OCI-LY7 (cell line): ENCODE measurements at regions not wholly inside any gene's neighbourhood (a gene's known extent, or its start where the extent isn't known, plus 50 kb on each side); places are given as distances from the start of the nearest gene placed in this dataset.

Experiments used
- BruUV-seq: library from RNA; stranded (reverse); fragments of 400-500 nt; replicated peaks from 2 replicates; lab custom pipeline; 2021; lab: Mats Ljungman, UMichigan
- CTCF ChIA-PET: fragments of 300-600 bp; sonication (Branson Sonifier 250); formaldehyde crosslinking; loops from one replicate; lab custom pipeline; 2022; ENCODE audit warnings: antibody characterized with exemption; ENCODE audit not compliant: unreplicated experiment; lab: Charles Lee
- POLR2A ChIA-PET: fragments of 300-600 bp; sonication (Branson Sonifier 250); formaldehyde crosslinking; loops from one replicate; lab custom pipeline; 2022; ENCODE audit warnings: antibody characterized with exemption; lab: Charles Lee
- DNase-seq: peaks from one replicate; pipeline ENCODE4 v3.0.0-alpha.2; 2015; ENCODE audit warnings: low spot score
- H2AFZ ChIP-seq: fragments of 200-600 bp; sonication (generic), shearing (Covaris generic); 2 replicates; pipeline ENCODE4 v1.6.1; 2014; ENCODE audit warnings: mild to moderate bottlenecking, antibody characterized with exemption, low read length, moderate library complexity
- H3K27ac ChIP-seq: fragments of 200-600 bp; sonication (generic); 2 replicates; pipeline ENCODE4 v1.5.1; 2014; ENCODE audit warnings: mixed run types, low read depth, mild to moderate bottlenecking, moderate library complexity, low read length, inconsistent platforms; ENCODE audit not compliant: poor library complexity, severe bottlenecking
- H3K36me3 ChIP-seq: fragments of 200-600 bp; sonication (generic); 2 replicates; pipeline ENCODE4 v1.6.1; 2014; ENCODE audit warnings: mild to moderate bottlenecking, antibody characterized with exemption, low read length, moderate library complexity, mixed read lengths; ENCODE audit not compliant: insufficient read depth
- H3K4me1 ChIP-seq: fragments of 200-600 bp; sonication (generic); 2 replicates; pipeline ENCODE4 v1.5.1; 2014; ENCODE audit warnings: mild to moderate bottlenecking, low read length; ENCODE audit not compliant: insufficient read depth, poor library complexity, severe bottlenecking
- H3K4me2 ChIP-seq: fragments of 200-600 bp; sonication (generic); 2 replicates; pipeline ENCODE4 v1.6.1; 2014; ENCODE audit warnings: mild to moderate bottlenecking, low read length
- H3K4me3 ChIP-seq: fragments of 200-600 bp; sonication (generic); 2 replicates; pipeline ENCODE4 v1.5.1; 2014; ENCODE audit warnings: mild to moderate bottlenecking, low read depth, low read length; ENCODE audit not compliant: poor library complexity, severe bottlenecking
- H3K79me2 ChIP-seq: fragments of 200-600 bp; sonication (generic); 2 replicates; pipeline ENCODE4 v1.6.1; 2016; ENCODE audit warnings: low read depth, mild to moderate bottlenecking, low read length, moderate library complexity, mixed read lengths; ENCODE audit not compliant: insufficient read depth
- H3K9me2 ChIP-seq: fragments of 200-600 bp; sonication (generic); 2 replicates; pipeline ENCODE4 v1.6.1; 2016; ENCODE audit warnings: mild to moderate bottlenecking, low read length, mixed read lengths; ENCODE audit not compliant: insufficient read depth
- H3K9me3 ChIP-seq: fragments of 200-600 bp; sonication (generic); 2 replicates; pipeline ENCODE4 v1.6.1; 2014; ENCODE audit warnings: mild to moderate bottlenecking, mixed run types, low read length, mixed read lengths
- H4K20me1 ChIP-seq: fragments of 200-600 bp; sonication (generic); 2 replicates; pipeline ENCODE4 v1.6.1; 2014; ENCODE audit warnings: mild to moderate bottlenecking, antibody characterized with exemption, low read length, moderate library complexity, mixed read lengths; ENCODE audit not compliant: insufficient read depth
- CTCF ChIP-seq: fragments of 200-600 bp; sonication (generic); conservative IDR thresholded peaks from 2 replicates; pipeline ENCODE4 v1.5.1; 2014; ENCODE audit warnings: mild to moderate bottlenecking, antibody characterized with exemption, low read length, moderate library complexity, mixed read lengths
- EZH2phosphoT487 ChIP-seq: fragments of 200-600 bp; sonication (generic); IDR thresholded peaks from 2 replicates; pipeline ENCODE4 v1.6.1; 2018; ENCODE audit warnings: low read depth, borderline replicate concordance, mild to moderate bottlenecking, mixed run types, antibody characterized with exemption, low read length, moderate library complexity, mixed read lengths
- intact Hi-C: fragments of 100-400 bp; cut with micrococcal nuclease; formaldehyde crosslinking; loops from one replicate; pipeline ENCODE4 v1.10.0; 2022; ENCODE audit not compliant: unreplicated experiment

- Histone ChIP-seq H3K4me1 (peaks cover 17% of the 10 kb centered on the region), H3K4me3 (no peak overlapping the region), H3K9me2 (no peaks in the 10 kb centered on the region), H3K4me2 (no peak overlapping the region), H3K9me3 (no peaks in the 10 kb centered on the region), H2AFZ (no peak overlapping the region), H3K27ac (no peak overlapping the region), H3K79me2 (no peaks in the 10 kb centered on the region), H3K36me3 (no peaks in the 10 kb centered on the region), H4K20me1 (no peaks in the 10 kb centered on the region)
- intact Hi-C loops, result no loop called here
- CTCF ChIA-PET, result no interaction called here
- DNase-seq, result no peak
- POLR2A ChIA-PET, result interaction anchor here (0.6 to 0.8 kb wide), 2 partner anchors 28 to 69 kb away, joined by 3 read pairs; no protein-coding TSS in a partner anchor
- TF ChIP-seq CTCF, result no peak
- no peak for TF ChIP-seq EZH2phosphoT487
- no TSS peak for BruUV-seq
Measured at GRCh38 chr10:43884501-43885105, 235.9 kb upstream of the ZNF32 start.

- intact Hi-C loops, result no loop called here
- Histone ChIP-seq H3K79me2 (no peaks in the 10 kb centered on the region), H3K9me3 (no peaks in the 10 kb centered on the region), H3K36me3 (no peaks in the 10 kb centered on the region), H3K4me2 (no peak overlapping the region), H4K20me1 (no peaks in the 10 kb centered on the region), H3K4me1 (peaks cover 7% of the 10 kb centered on the region), H2AFZ (no peak overlapping the region), H3K27ac (no peak overlapping the region), H3K9me2 (no peaks in the 10 kb centered on the region), H3K4me3 (no peak overlapping the region)
- POLR2A ChIA-PET, result no interaction called here
- no peak for DNase-seq
- CTCF ChIA-PET, result no interaction called here
- TF ChIP-seq CTCF (no peak), EZH2phosphoT487 (no peak)
- no TSS peak for BruUV-seq
Measured at GRCh38 chr10:43882711-43883110, 234.0 kb upstream of the ZNF32 start.

GRCh38 chr10:43881657-43882056 is 233.0 kb upstream of the ZNF32 start:
- Histone ChIP-seq H4K20me1 (no peaks in the 10 kb centered on the region), H3K4me3 (no peak overlapping the region), H2AFZ (no peak overlapping the region), H3K4me2 (no peak overlapping the region), H3K9me2 (no peaks in the 10 kb centered on the region), H3K36me3 (no peaks in the 10 kb centered on the region), H3K79me2 (no peaks in the 10 kb centered on the region), H3K4me1 (no peaks in the 10 kb centered on the region), H3K9me3 (no peaks in the 10 kb centered on the region), H3K27ac (no peak overlapping the region)
- BruUV-seq, result no TSS peak
- no peak for DNase-seq
- POLR2A ChIA-PET, result no interaction called here
- intact Hi-C loops, result no loop called here
- TF ChIP-seq CTCF (no peak), EZH2phosphoT487 (no peak)
- CTCF ChIA-PET, result no interaction called here
